SW 1271 (cell line): ENCODE measurements at regions not wholly inside any gene's neighbourhood (a gene's known extent, or its start where the extent isn't known, plus 50 kb on each side); places are given as distances from the start of the nearest gene placed in this dataset.

Experiments used
- DNase-seq, 2 experiments: peaks; one replicate each; lab custom pipeline; 2025; lab: John Stamatoyannopoulos, UW

- no peak for DNase-seq
These were observed 100.7 kb upstream of the CTTNBP2 start for GRCh38 chr7:117973975-117974374.

- no peak for DNase-seq
These were observed 101.7 kb upstream of the CTTNBP2 start for GRCh38 chr7:117974891-117975290.

- DNase-seq, result no peak
These were observed 102.2 kb upstream of the CTTNBP2 start for GRCh38 chr7:117975476-117975875.

- no peak for DNase-seq
These were observed 106.8 kb upstream of the CTTNBP2 start for GRCh38 chr7:117979954-117980497.

- no peak for DNase-seq
These were observed 109.1 kb upstream of the CTTNBP2 start for GRCh38 chr7:117982071-117983055.

- DNase-seq, result no peak
These were observed 113.5 kb upstream of the CTTNBP2 start for GRCh38 chr7:117986645-117987269.

GRCh38 chr7:117990834-117991233, 117.6 kb upstream of the CTTNBP2 start:
- DNase-seq, result no peak

- no peak for DNase-seq
These were observed 119.6 kb upstream of the CTTNBP2 start for GRCh38 chr7:117992635-117993376.

GRCh38 chr7:117993377-117994003, 120.2 kb upstream of the CTTNBP2 start:
- peak; percentile 33 to 51 for DNase-seq

- no peak for DNase-seq
These were observed 122.8 kb upstream of the CTTNBP2 start for GRCh38 chr7:117995850-117996650.

- DNase-seq, result no peak
These were observed 124.9 kb upstream of the CTTNBP2 start for GRCh38 chr7:117997862-117998825.

- DNase-seq, result no peak
These were observed 127.4 kb upstream of the CTTNBP2 start for GRCh38 chr7:118000480-118001202.

- DNase-seq, result no peak
These were observed 130.2 kb upstream of the CTTNBP2 start for GRCh38 chr7:118003476-118003875.

- no peak for DNase-seq
These were observed 131.8 kb upstream of the CTTNBP2 start for GRCh38 chr7:118005026-118005425.

- no peak for DNase-seq
These were observed 133.7 kb upstream of the CTTNBP2 start for GRCh38 chr7:118006979-118007378.

GRCh38 chr7:118009419-118009818, 136.2 kb upstream of the CTTNBP2 start:
- DNase-seq, result no peak

- no peak for DNase-seq
These were observed 138.4 kb upstream of the CTTNBP2 start for GRCh38 chr7:118011652-118012051.

GRCh38 chr7:118013252-118014010, 140.2 kb upstream of the CTTNBP2 start:
- no peak for DNase-seq
